Ovary (tissue), 7 donors: ENCODE measurements at regions not wholly inside any gene's neighbourhood (a gene's known extent, or its start where the extent isn't known, plus 50 kb on each side); places are given as distances from the start of the nearest gene placed in this dataset.

ENCODE experiments used
- DNase-seq, 5 donors: peaks; one replicate each; pipeline ENCODE4 v3.0.0-alpha.2; 2019 to 2020
- H3K27ac ChIP-seq, 2 donors: fragments of 200-600 bp; one replicate each; pipeline versions ENCODE4 v1.5.1 to v1.8.0; 2019 to 2022
- H3K27me3 ChIP-seq: fragments of 200-600 bp; one replicate; pipeline ENCODE4 v1.8.0; 2022
- H3K36me3 ChIP-seq: fragments of 200-600 bp; sonication (generic); one replicate; pipeline ENCODE4 v1.5.1; 2019
- H3K4me1 ChIP-seq: one replicate; pipeline ENCODE4 v1.8.1; 2013; ENCODE audit warnings: mild to moderate bottlenecking, moderate library complexity; ENCODE audit not compliant: insufficient read depth
- H3K4me3 ChIP-seq: fragments of 200-600 bp; sonication (generic); one replicate; pipeline ENCODE4 v1.5.1; 2017
- H3K9me3 ChIP-seq, 2 donors: fragments of 200-600 bp in 1 of 2; sonication (generic) in 1 of 2; one replicate each; pipeline versions ENCODE4 v1.5.1 to v1.8.1; 2013 to 2019; ENCODE audit warnings: mild to moderate bottlenecking in 1 of 2, moderate library complexity in 1 of 2
- CTCF ChIP-seq, 3 donors: fragments of 450-650 bp in 2 of 3; fragments of 200-600 bp in 1 of 3; IDR thresholded peaks; one replicate each; pipeline versions ENCODE4 v1.5.1 to v1.8.0; 2016 to 2022; ENCODE audit warnings: antibody characterized with exemption in 3 of 3, mild to moderate bottlenecking in 1 of 3
- EP300 ChIP-seq: sonication (generic); formaldehyde crosslinking; IDR thresholded peaks from one replicate; pipeline ENCODE4 v1.6.1; 2017; ENCODE audit warnings: antibody characterized with exemption
- POLR2A ChIP-seq: fragments of 450-650 bp; IDR thresholded peaks from one replicate; pipeline ENCODE4 v1.6.1; 2017; ENCODE audit warnings: antibody characterized with exemption, mild to moderate bottlenecking, moderate library complexity
- WGBS, 3 donors: extraction: QIAGEN DNeasy Blood & Tissue Kit in 1 of 3; methylation state at CpG; one replicate each; pipeline versions ENCODE4 v1.1.5 to v1.1.7; 2013 to 2017; 5-methylcytosine and 5-hydroxymethylcytosine counted together
- intact Hi-C, 4 donors: fragments of 100-400 bp; cut with DNase I; formaldehyde crosslinking; loops; one replicate each; pipeline versions ENCODE4 v1.11.0 to v1.15.1; 2022 to 2023
- donor health status: DM: no; HTN: no; CAD: no; lungs with moderate emphysema.
- donor health status: DM: no; HTN: no; CAD: no.
- donor health status: Bipolar disorder and iron deficiency.
- donor health status: DM: no; HTN: no; CAD: no.
- donor health status: DM: yes; HTN: yes; CAD: no.

- TF ChIP-seq CTCF (IDR thresholded peaks at IDR 0.05): no peak
- no peak for TF ChIP-seq POLR2A
- TF ChIP-seq EP300: no peak
- peak overlapping the region; percentile 22 for H3K4me3 ChIP-seq
- no peaks in the 10 kb centered on the region for H3K27me3 ChIP-seq
- DNase-seq: no peak
- no peaks in the 10 kb centered on the region for H3K36me3 ChIP-seq
- 14 to 23% (median 16%) methylated on average over 5 of the region's 5 CpGs for WGBS, 3 donors
- H3K9me3 ChIP-seq: no peaks in the 10 kb centered on the region
- intact Hi-C loops: no loop called here
- peaks cover 2% of the 10 kb centered on the region for H3K4me1 ChIP-seq
- H3K27ac ChIP-seq: no peak overlapping the region
Observed at GRCh38 chr14:54220704-54221431, 175.9 kb upstream of the CDKN3 start.

GRCh38 chr14:54221432-54221803 lies 175.4 kb upstream of the CDKN3 start:
- H3K27ac ChIP-seq: no peak overlapping the region
- H3K36me3 ChIP-seq: no peaks in the 10 kb centered on the region
- H3K4me1 ChIP-seq: peaks cover 2% of the 10 kb centered on the region
- intact Hi-C loops: no loop called here
- TF ChIP-seq POLR2A (no peak), CTCF (IDR thresholded peaks at IDR 0.05) (no peak), EP300 (no peak)
- H3K4me3 ChIP-seq: no peak overlapping the region
- no peaks in the 10 kb centered on the region for H3K27me3 ChIP-seq
- DNase-seq: no peak
- WGBS, 3 donors: 67 to 78% (median 69%) methylated on average over 3 of the region's 3 CpGs
- H3K9me3 ChIP-seq: no peaks in the 10 kb centered on the region

GRCh38 chr14:54221971-54222370 lies 174.8 kb upstream of the CDKN3 start:
- peaks cover 2% of the 10 kb centered on the region for H3K4me1 ChIP-seq
- H3K27ac ChIP-seq: no peak overlapping the region
- no peak for DNase-seq
- H3K4me3 ChIP-seq: no peak overlapping the region
- no peaks in the 10 kb centered on the region for H3K27me3 ChIP-seq
- no peak for TF ChIP-seq CTCF (IDR thresholded peaks at IDR 0.05)
- TF ChIP-seq POLR2A: no peak
- TF ChIP-seq EP300: no peak
- 72 to 83% (median 78%) methylated on average over 4 of the region's 4 CpGs for WGBS, 3 donors
- intact Hi-C loops: no loop called here
- no peaks in the 10 kb centered on the region for H3K9me3 ChIP-seq
- H3K36me3 ChIP-seq: no peaks in the 10 kb centered on the region

GRCh38 chr14:54223831-54224402 lies 172.9 kb upstream of the CDKN3 start:
- Histone ChIP-seq H3K4me3 (no peak overlapping the region), H3K4me1 (peaks cover 2% of the 10 kb centered on the region), H3K9me3 (no peaks in the 10 kb centered on the region), H3K36me3 (no peaks in the 10 kb centered on the region), H3K27me3 (no peaks in the 10 kb centered on the region), H3K27ac (no peak overlapping the region)
- intact Hi-C loops: no loop called here
- 85 to 89% (median 85%) methylated on average over 5 of the region's 5 CpGs for WGBS, 3 donors
- DNase-seq: no peak
- TF ChIP-seq EP300 (no peak), CTCF (IDR thresholded peaks at IDR 0.05) (no peak), POLR2A (no peak)
